ENCODE measurements at regions not wholly inside any gene's neighbourhood (a gene's known extent, or its start where the extent isn't known, plus 50 kb on each side); places are given as distances from the start of the nearest gene placed in this dataset.

DNA sequence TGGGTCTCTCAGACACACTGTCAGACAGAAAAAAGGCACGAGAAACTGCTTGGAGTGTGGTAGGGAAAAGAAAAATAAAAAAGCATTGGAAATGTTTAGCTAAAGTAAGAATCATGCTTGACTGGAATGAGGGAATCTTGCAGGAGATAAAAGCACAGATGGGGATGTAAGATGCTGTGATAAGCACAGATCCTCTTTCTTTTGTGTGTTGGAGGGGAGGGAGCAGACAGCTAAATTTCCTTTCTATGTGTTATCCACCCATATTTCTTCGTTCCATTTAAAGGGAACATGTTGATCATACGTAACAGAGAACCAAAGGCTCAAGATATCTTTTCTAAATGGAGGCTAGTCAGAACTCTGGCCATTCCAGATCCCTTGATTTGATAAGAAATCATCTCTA is 614.0 kb upstream of the LCORL start:
- DNase-seq (ENCODE audit: low spot score), result no peak
- TF ChIP-seq, protein P1, sequence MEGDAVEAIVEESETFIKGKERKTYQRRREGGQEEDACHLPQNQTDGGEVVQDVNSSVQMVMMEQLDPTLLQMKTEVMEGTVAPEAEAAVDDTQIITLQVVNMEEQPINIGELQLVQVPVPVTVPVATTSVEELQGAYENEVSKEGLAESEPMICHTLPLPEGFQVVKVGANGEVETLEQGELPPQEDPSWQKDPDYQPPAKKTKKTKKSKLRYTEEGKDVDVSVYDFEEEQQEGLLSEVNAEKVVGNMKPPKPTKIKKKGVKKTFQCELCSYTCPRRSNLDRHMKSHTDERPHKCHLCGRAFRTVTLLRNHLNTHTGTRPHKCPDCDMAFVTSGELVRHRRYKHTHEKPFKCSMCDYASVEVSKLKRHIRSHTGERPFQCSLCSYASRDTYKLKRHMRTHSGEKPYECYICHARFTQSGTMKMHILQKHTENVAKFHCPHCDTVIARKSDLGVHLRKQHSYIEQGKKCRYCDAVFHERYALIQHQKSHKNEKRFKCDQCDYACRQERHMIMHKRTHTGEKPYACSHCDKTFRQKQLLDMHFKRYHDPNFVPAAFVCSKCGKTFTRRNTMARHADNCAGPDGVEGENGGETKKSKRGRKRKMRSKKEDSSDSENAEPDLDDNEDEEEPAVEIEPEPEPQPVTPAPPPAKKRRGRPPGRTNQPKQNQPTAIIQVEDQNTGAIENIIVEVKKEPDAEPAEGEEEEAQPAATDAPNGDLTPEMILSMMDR (IDR thresholded peaks at IDR 0.05; ENCODE audit: extremely low read depth, missing control alignments), result no peak

DNA sequence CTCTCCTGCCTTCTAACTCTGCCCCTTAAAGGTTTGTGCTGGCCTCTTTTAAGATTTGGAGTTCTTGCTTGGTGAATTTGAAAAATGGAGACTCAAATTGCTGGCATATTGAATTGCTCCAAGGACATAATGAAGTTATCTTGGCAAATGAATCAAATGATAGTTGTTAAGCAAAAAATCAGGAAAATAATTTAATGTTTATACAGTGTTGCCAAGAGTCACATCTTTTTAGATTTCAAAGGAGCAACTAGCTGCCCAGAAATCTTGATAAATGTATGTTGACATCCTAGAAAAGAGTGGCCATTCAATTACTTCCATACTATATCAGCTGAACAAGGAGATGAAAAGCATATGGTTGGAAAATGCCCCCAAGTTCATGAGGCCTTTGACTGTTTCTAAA is 610.0 kb upstream of the LCORL start:
- TF ChIP-seq, protein P1 (IDR thresholded peaks at IDR 0.05; ENCODE audit: extremely low read depth, missing control alignments), result no peak
- no peak for DNase-seq (ENCODE audit: low spot score)

- DNase-seq (ENCODE audit: low spot score), result no peak
- TF ChIP-seq, protein P1 (IDR thresholded peaks at IDR 0.05; ENCODE audit: extremely low read depth, missing control alignments), result no peak
Observed at GRCh38 chr4:18630218-18631110, 608.9 kb upstream of the LCORL start.

- TF ChIP-seq, protein P1 (IDR thresholded peaks at IDR 0.05; ENCODE audit: extremely low read depth, missing control alignments), result no peak
- no peak for DNase-seq (ENCODE audit: low spot score)
Observed at GRCh38 chr4:18627447-18628005, 606.0 kb upstream of the LCORL start.

DNA sequence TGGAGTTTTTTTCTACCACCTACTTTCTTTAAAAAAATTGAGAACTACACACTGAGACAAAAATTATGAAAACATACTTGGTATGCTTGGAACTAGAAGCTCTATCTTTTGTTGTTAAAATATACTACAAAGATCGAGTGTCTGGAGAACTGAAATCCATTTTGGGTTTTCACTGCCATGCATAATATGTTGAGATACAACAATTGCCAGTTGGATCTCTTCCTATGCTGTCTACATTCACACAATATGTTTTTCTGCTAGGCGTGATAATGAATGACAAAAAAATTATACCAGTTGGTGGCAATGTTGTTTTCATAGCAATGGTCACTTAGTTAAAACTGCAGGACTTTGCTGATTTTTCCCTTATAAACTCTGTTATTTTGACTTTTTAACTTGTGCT is 605.4 kb upstream of the LCORL start:
- TF ChIP-seq, protein P1 (IDR thresholded peaks at IDR 0.05; ENCODE audit: extremely low read depth, missing control alignments), result no peak
- DNase-seq (ENCODE audit: low spot score), result no peak

GRCh38 chr4:18626366-18626765 is 604.8 kb upstream of the LCORL start:
- no peak for DNase-seq (ENCODE audit: low spot score)
- TF ChIP-seq, protein P1 (IDR thresholded peaks at IDR 0.05; ENCODE audit: extremely low read depth, missing control alignments), result no peak

DNA sequence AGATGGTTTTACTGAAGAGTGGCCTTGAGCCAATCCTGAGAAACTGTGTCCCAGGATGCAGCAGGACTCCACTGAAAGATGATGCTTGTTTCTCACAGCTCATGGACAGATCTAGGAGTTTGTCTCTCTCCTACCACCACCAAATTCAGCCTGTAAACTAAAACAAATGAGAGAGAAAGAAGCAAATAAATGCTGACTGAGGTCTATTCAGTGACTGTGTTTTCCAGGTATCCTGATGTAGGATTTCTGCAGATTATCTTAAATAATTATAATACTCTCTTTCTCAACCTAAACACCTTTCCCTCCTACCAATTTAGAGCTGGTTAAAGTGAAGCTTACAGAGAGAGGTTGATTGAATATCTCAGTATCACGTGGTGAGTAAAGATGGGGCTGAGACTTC is 599.6 kb upstream of the LCORL start:
- TF ChIP-seq, protein P1 (IDR thresholded peaks at IDR 0.05; ENCODE audit: extremely low read depth, missing control alignments), result no peak
- DNase-seq (ENCODE audit: low spot score), result no peak
